ENCODE measurements at regions not wholly inside any gene's neighbourhood (a gene's known extent, or its start where the extent isn't known, plus 50 kb on each side); places are given as distances from the start of the nearest gene placed in this dataset.
"Not testable (repeated sequence)": the region's sequence is repeated elsewhere in the genome, so short reads cannot be mapped to it uniquely, and the experiment has no call there.

GRCh38 chr3:106120356-106120755 lies 251.5 kb upstream of the CBLB start:
- DNase-seq (ENCODE audit: low read depth) = no peak

- no peak for DNase-seq (ENCODE audit: low read depth)
Measured at GRCh38 chr3:106121491-106122289, 252.9 kb upstream of the CBLB start.

GRCh38 chr3:106124818-106125217 lies 256.0 kb upstream of the CBLB start:
- DNase-seq (ENCODE audit: low read depth) = no peak

GRCh38 chr3:106125321-106125720 lies 256.5 kb upstream of the CBLB start:
- DNase-seq (ENCODE audit: low read depth) = no peak

GRCh38 chr3:106126067-106126845 lies 257.4 kb upstream of the CBLB start:
- DNase-seq (ENCODE audit: low read depth) = no peak

- no peak for DNase-seq (ENCODE audit: low read depth)
Measured at GRCh38 chr3:106126846-106127235, 258.0 kb upstream of the CBLB start.

- DNase-seq (ENCODE audit: low read depth) = no peak
Measured at GRCh38 chr3:106129939-106130338, 261.1 kb upstream of the CBLB start.

GRCh38 chr3:106130384-106131198 lies 261.8 kb upstream of the CBLB start:
- DNase-seq (ENCODE audit: low read depth) = no peak

GRCh38 chr3:106135451-106136160 lies 266.8 kb upstream of the CBLB start:
- DNase-seq (ENCODE audit: low read depth) = no peak

GRCh38 chr3:106139826-106140225 lies 271.0 kb upstream of the CBLB start:
- DNase-seq (ENCODE audit: low read depth) = no peak

- no peak for DNase-seq (ENCODE audit: low read depth)
Measured at GRCh38 chr3:106140431-106140830, 271.6 kb upstream of the CBLB start.

- DNase-seq (ENCODE audit: low read depth) = no peak
Measured at GRCh38 chr3:106144030-106144429, 275.2 kb upstream of the CBLB start.

GRCh38 chr3:106148440-106149082 lies 279.7 kb upstream of the CBLB start:
- DNase-seq (ENCODE audit: low read depth) = not testable (repeated sequence)

- DNase-seq (ENCODE audit: low read depth) = no peak
Measured at GRCh38 chr3:106157411-106157810, 288.6 kb upstream of the CBLB start.

GRCh38 chr3:106160396-106160795 lies 291.6 kb upstream of the CBLB start:
- DNase-seq (ENCODE audit: low read depth) = no peak

- no peak for DNase-seq (ENCODE audit: low read depth)
Measured at GRCh38 chr3:106161246-106161645, 292.4 kb upstream of the CBLB start.

GRCh38 chr3:106167728-106168127 lies 298.9 kb upstream of the CBLB start:
- no peak for DNase-seq (ENCODE audit: low read depth)

GRCh38 chr3:106168962-106169750 lies 300.3 kb upstream of the CBLB start:
- DNase-seq (ENCODE audit: low read depth) = no peak

- DNase-seq (ENCODE audit: low read depth) = no peak
Measured at GRCh38 chr3:106170636-106171035, 301.8 kb upstream of the CBLB start.

GRCh38 chr3:106172101-106172500 lies 303.3 kb upstream of the CBLB start:
- DNase-seq (ENCODE audit: low read depth) = no peak

- no peak for DNase-seq (ENCODE audit: low read depth)
Measured at GRCh38 chr3:106172780-106173179, 304.0 kb upstream of the CBLB start.
